PC-3 (cell line): ENCODE measurements at regions not wholly inside any gene's neighbourhood (a gene's known extent, or its start where the extent isn't known, plus 50 kb on each side); places are given as distances from the start of the nearest gene placed in this dataset.

ENCODE experiments used
- ATAC-seq: fragments of 200-7000 bp; cut with Tn5 transposase; 2 replicates; pipeline ENCODE4 v1.9.1; 2020; ENCODE audit warnings: mild to moderate bottlenecking, moderate library complexity
- BruUV-seq: library from RNA; stranded (reverse); fragments of 400-500 nt; replicated peaks from 2 replicates; lab custom pipeline; 2021; lab: Mats Ljungman, UMichigan
- CTCF ChIA-PET: fragments of 300-600 bp; sonication (Branson Sonifier 250); formaldehyde crosslinking; loops from one replicate; lab custom pipeline; 2022; ENCODE audit warnings: antibody characterized with exemption; lab: Charles Lee
- POLR2A ChIA-PET: fragments of 300-600 bp; sonication (Branson Sonifier 250); formaldehyde crosslinking; loops from one replicate; lab custom pipeline; 2022; ENCODE audit warnings: antibody characterized with exemption; ENCODE audit not compliant: unreplicated experiment; lab: Charles Lee
- DNase-seq: peaks from one replicate; pipeline ENCODE4 v3.0.0-alpha.2; 2015
- H2AFZ ChIP-seq: fragments of 300-600 bp; sonication (generic); 2 replicates; pipeline ENCODE4 v1.6.0; 2016; ENCODE audit warnings: antibody characterized with exemption, low read length
- H3F3A ChIP-seq: fragments of 300-600 bp; sonication (generic); one replicate; pipeline ENCODE4 v1.6.0; 2017; ENCODE audit warnings: antibody characterized with exemption, low read length, control low read depth, mild to moderate bottlenecking; ENCODE audit not compliant: unreplicated experiment
- H3K27ac ChIP-seq: fragments of 300-600 bp; sonication (generic); 2 replicates; pipeline ENCODE4 v1.5.1; 2016; ENCODE audit warnings: mild to moderate bottlenecking, low read length
- H3K27me3 ChIP-seq: fragments of 300-600 bp; sonication (generic); 2 replicates; pipeline ENCODE4 v1.6.1; 2016; ENCODE audit warnings: low read length, mixed read lengths
- H3K36me3 ChIP-seq: fragments of 300-600 bp; sonication (generic); 2 replicates; pipeline ENCODE4 v1.6.1; 2016; ENCODE audit warnings: low read depth, mixed run types, low read length, mixed read lengths
- H3K4me1 ChIP-seq: fragments of 300-600 bp; sonication (generic); 2 replicates; pipeline ENCODE4 v1.5.1; 2016; ENCODE audit warnings: low read length; ENCODE audit not compliant: insufficient read depth
- H3K4me2 ChIP-seq: fragments of 300-600 bp; sonication (generic); 2 replicates; pipeline ENCODE4 v1.6.0; 2016; ENCODE audit warnings: low read length
- H3K4me3 ChIP-seq: fragments of 300-600 bp; sonication (generic); 2 replicates; pipeline ENCODE4 v1.5.1; 2016; ENCODE audit warnings: mild to moderate bottlenecking, low read length, mixed read lengths
- H3K79me2 ChIP-seq: fragments of 300-600 bp; sonication (generic); 2 replicates; pipeline ENCODE4 v1.6.1; 2017; ENCODE audit warnings: low read length, mixed read lengths
- H3K9ac ChIP-seq: fragments of 300-600 bp; sonication (generic); 2 replicates; pipeline ENCODE4 v1.6.0; 2016; ENCODE audit warnings: mild to moderate bottlenecking, low read length
- H3K9me2 ChIP-seq: fragments of 300-600 bp; sonication (generic); replicated peaks from 2 replicates; pipeline ENCODE4 v1.6.1; 2016; ENCODE audit warnings: mixed run types, low read length, mixed read lengths
- H3K9me3 ChIP-seq: fragments of 300-600 bp; sonication (generic); 2 replicates; pipeline ENCODE4 v1.6.1; 2016; ENCODE audit warnings: low read length, mixed read lengths
- H4K20me1 ChIP-seq: fragments of 300-600 bp; sonication (generic); 2 replicates; pipeline ENCODE4 v1.6.1; 2016; ENCODE audit warnings: low read length, mixed read lengths
- CTCF ChIP-seq: fragments of 300-600 bp; sonication (generic); conservative IDR thresholded peaks from 2 replicates; pipeline ENCODE4 v1.5.1; 2017; ENCODE audit warnings: antibody characterized with exemption, low read depth, mild to moderate bottlenecking, low read length
- EZH2 ChIP-seq: fragments of 300-600 bp; sonication (generic); IDR thresholded peaks from one replicate; pipeline ENCODE4 v1.6.1; 2017; ENCODE audit warnings: antibody characterized with exemption, mild to moderate bottlenecking, low read length; ENCODE audit not compliant: unreplicated experiment
- EZH2phosphoT487 ChIP-seq: fragments of 300-600 bp; sonication (generic); IDR thresholded peaks from 2 replicates; pipeline ENCODE4 v1.6.1; 2018; ENCODE audit warnings: mild to moderate bottlenecking, antibody characterized with exemption, low read length, borderline replicate concordance
- intact Hi-C: fragments of 100-400 bp; cut with micrococcal nuclease; formaldehyde crosslinking; loops from 2 replicates; pipeline ENCODE4 v1.9.0; 2023

GRCh38 chr10:30256084-30256483, 93.0 kb downstream of the MTPAP start:
- no peaks in the 10 kb centered on the region for H3K4me1 ChIP-seq
- H3K4me3 ChIP-seq, result no peak overlapping the region
- ChIA-PET CTCF (no interaction called here), POLR2A (no interaction called here)
- no peak for ATAC-seq
- no peak overlapping the region for H3K4me2 ChIP-seq
- H3K36me3 ChIP-seq, result no peaks in the 10 kb centered on the region
- no peaks in the 10 kb centered on the region for H3K27me3 ChIP-seq
- TF ChIP-seq EZH2 (no peak), EZH2phosphoT487 (no peak), CTCF (no peak)
- no peaks in the 10 kb centered on the region for H3K9me2 ChIP-seq
- intact Hi-C loops, result no loop called here
- no TSS peak for BruUV-seq
- H3K79me2 ChIP-seq, result no peaks in the 10 kb centered on the region
- H3K9me3 ChIP-seq, result no peaks in the 10 kb centered on the region
- H3K27ac ChIP-seq, result no peak overlapping the region
- no peak overlapping the region for H2AFZ ChIP-seq
- no peak for DNase-seq
- H3K9ac ChIP-seq, result no peak overlapping the region
- no peaks in the 10 kb centered on the region for H3F3A ChIP-seq
- no peaks in the 10 kb centered on the region for H4K20me1 ChIP-seq

- Histone ChIP-seq H3K4me1 (no peaks in the 10 kb centered on the region), H4K20me1 (no peaks in the 10 kb centered on the region), H2AFZ (no peak overlapping the region), H3F3A (no peaks in the 10 kb centered on the region), H3K79me2 (no peaks in the 10 kb centered on the region), H3K27me3 (no peaks in the 10 kb centered on the region), H3K9ac (no peak overlapping the region), H3K9me3 (no peaks in the 10 kb centered on the region), H3K4me2 (no peak overlapping the region), H3K36me3 (no peaks in the 10 kb centered on the region), H3K27ac (no peak overlapping the region), H3K9me2 (no peaks in the 10 kb centered on the region), H3K4me3 (no peak overlapping the region)
- POLR2A ChIA-PET, result no interaction called here
- ATAC-seq, result no peak
- BruUV-seq, result no TSS peak
- CTCF ChIA-PET, result no interaction called here
- TF ChIP-seq EZH2phosphoT487, result no peak
- no peak for TF ChIP-seq EZH2
- no peak for TF ChIP-seq CTCF
- intact Hi-C loops, result no loop called here
- no peak for DNase-seq
Measured at GRCh38 chr10:30254926-30255325, 94.2 kb downstream of the MTPAP start.

GRCh38 chr10:30248728-30249127, 100.3 kb downstream of the MTPAP start:
- Histone ChIP-seq H4K20me1 (no peaks in the 10 kb centered on the region), H3K9me3 (no peaks in the 10 kb centered on the region), H2AFZ (no peak overlapping the region), H3K27ac (no peak overlapping the region), H3K27me3 (no peaks in the 10 kb centered on the region), H3F3A (no peaks in the 10 kb centered on the region), H3K36me3 (no peaks in the 10 kb centered on the region), H3K4me3 (no peak overlapping the region), H3K4me1 (no peaks in the 10 kb centered on the region), H3K9ac (no peak overlapping the region), H3K9me2 (no peaks in the 10 kb centered on the region), H3K4me2 (no peak overlapping the region), H3K79me2 (no peaks in the 10 kb centered on the region)
- POLR2A ChIA-PET, result no interaction called here
- TF ChIP-seq CTCF (no peak), EZH2 (no peak), EZH2phosphoT487 (no peak)
- CTCF ChIA-PET, result no interaction called here
- no TSS peak for BruUV-seq
- ATAC-seq (no peak), DNase-seq (no peak)
- intact Hi-C loops, result no loop called here
